MM.1S (cell line): ENCODE measurements at regions not wholly inside any gene's neighbourhood (a gene's known extent, or its start where the extent isn't known, plus 50 kb on each side); places are given as distances from the start of the nearest gene placed in this dataset.

Experiments used
- CTCF ChIP-seq: fragments of 300-600 bp; sonication (generic); IDR thresholded peaks from 2 replicates; pipeline ENCODE4 v1.5.1; 2016; ENCODE audit warnings: antibody characterized with exemption, low read length, mixed read lengths
- EZH2 ChIP-seq: fragments of 300-600 bp; sonication (generic); optimal IDR thresholded peaks from 2 replicates; pipeline ENCODE3; 2017; ENCODE audit warnings: low read depth, mild to moderate bottlenecking, antibody characterized with exemption, low read length, mixed read lengths
- EZH2phosphoT487 ChIP-seq: fragments of 300-600 bp; sonication (generic); IDR thresholded peaks from 2 replicates; pipeline ENCODE4 v1.6.1; 2018; ENCODE audit warnings: antibody characterized with exemption, low read length

GRCh38 chr6:105982761-105983540 lies 103.2 kb upstream of the PRDM1 start:
- TF ChIP-seq CTCF = no peak
- no peak for TF ChIP-seq EZH2
- TF ChIP-seq EZH2phosphoT487 = no peak
